Stomach smooth muscle (tissue), 2 donors: ENCODE measurements at regions not wholly inside any gene's neighbourhood (a gene's known extent, or its start where the extent isn't known, plus 50 kb on each side); places are given as distances from the start of the nearest gene placed in this dataset.
"Not testable (repeated sequence)": the region's sequence is repeated elsewhere in the genome, so short reads cannot be mapped to it uniquely, and the experiment has no call there.

ENCODE experiments used
- H3K27ac ChIP-seq: one replicate; pipeline ENCODE4 v1.7.0; 2013; ENCODE audit warnings: mild to moderate bottlenecking, low read length, inconsistent platforms
- H3K27me3 ChIP-seq, 2 donors: one replicate each; pipeline ENCODE4 v1.7.0; 2013; ENCODE audit warnings: low read length in 2 of 2; ENCODE audit not compliant: insufficient read depth in 2 of 2, control insufficient read depth in 1 of 2
- H3K36me3 ChIP-seq, 2 donors: one replicate each; pipeline ENCODE4 v1.7.0; 2013; ENCODE audit warnings: low read length in 2 of 2; ENCODE audit not compliant: control insufficient read depth in 2 of 2, insufficient read depth in 2 of 2
- H3K4me1 ChIP-seq: one replicate; pipeline ENCODE4 v1.7.0; 2013; ENCODE audit warnings: low read length; ENCODE audit not compliant: control insufficient read depth, insufficient read depth
- H3K4me3 ChIP-seq, 2 donors: one replicate each; pipeline ENCODE4 v1.7.0; 2013; ENCODE audit warnings: low read length in 2 of 2
- H3K9ac ChIP-seq, 2 donors: one replicate each; pipeline ENCODE4 v1.7.0; 2013; ENCODE audit warnings: low read length in 2 of 2, mild to moderate bottlenecking in 1 of 2
- H3K9me3 ChIP-seq, 2 donors: one replicate each; pipeline ENCODE4 v1.7.0; 2013; ENCODE audit warnings: low read length in 2 of 2; ENCODE audit not compliant: control insufficient read depth in 2 of 2
- donor health status: healthy.
- donor health status: Pancreatic carcinoma.

- Histone ChIP-seq H3K27me3 (no peaks in the 10 kb centered on the region), H3K36me3 (no peaks in the 10 kb centered on the region), H3K9me3 (no peaks in the 10 kb centered on the region), H3K4me1 (no peaks in the 10 kb centered on the region), H3K27ac (no peak overlapping the region), H3K4me3 (no peak overlapping the region), H3K9ac (no peak overlapping the region)
Observed at GRCh38 chr2:53040536-53041229, 726.9 kb upstream of the CHAC2 start.

DNA sequence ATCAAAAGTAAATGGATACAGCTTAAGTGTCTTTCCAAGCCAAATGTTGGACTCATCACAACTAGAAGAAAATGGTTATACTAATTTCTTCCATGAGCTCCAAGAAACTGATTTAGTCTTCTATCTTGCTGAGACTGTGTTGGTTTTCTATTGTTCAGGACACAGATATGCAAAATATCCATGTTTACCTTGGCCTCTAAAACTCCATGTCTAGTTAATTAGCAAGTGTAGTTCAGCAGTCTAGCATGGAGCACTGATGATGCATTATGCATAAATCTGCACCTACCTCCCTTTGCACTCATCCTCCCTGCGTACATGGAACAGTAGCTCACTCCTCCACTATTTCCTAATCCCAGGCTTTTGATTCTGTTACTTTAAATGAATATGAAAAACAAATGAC is 731.4 kb upstream of the CHAC2 start:
- no peaks in the 10 kb centered on the region for H3K36me3 ChIP-seq
- H3K27me3 ChIP-seq: no peaks in the 10 kb centered on the region
- H3K9me3 ChIP-seq: no peaks in the 10 kb centered on the region
- no peaks in the 10 kb centered on the region for H3K4me1 ChIP-seq
- H3K9ac ChIP-seq: no peak overlapping the region
- H3K27ac ChIP-seq: no peak overlapping the region
- H3K4me3 ChIP-seq: no peak overlapping the region

DNA sequence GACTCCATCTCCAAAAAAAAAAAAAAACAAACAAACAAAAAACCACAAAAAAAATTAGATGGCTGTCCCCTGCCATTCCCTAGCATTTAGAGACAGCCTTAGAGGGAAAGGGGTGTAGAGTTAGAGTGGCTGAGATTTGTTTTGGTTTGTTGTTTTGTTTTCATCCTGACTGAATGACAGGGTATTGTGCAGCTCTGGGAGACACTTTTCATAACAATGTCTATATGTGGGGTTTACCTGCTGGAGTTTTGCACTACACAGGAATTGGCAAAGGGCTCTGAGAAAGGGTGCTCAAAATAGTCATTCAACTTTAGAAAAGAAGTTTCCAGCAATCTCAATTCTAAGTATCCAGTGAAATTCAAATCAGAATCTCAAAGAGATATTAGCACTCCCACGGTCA is 732.5 kb upstream of the CHAC2 start:
- no peak overlapping the region for H3K27ac ChIP-seq
- H3K9ac ChIP-seq: no peak overlapping the region
- H3K4me1 ChIP-seq: no peaks in the 10 kb centered on the region
- no peaks in the 10 kb centered on the region for H3K36me3 ChIP-seq
- H3K27me3 ChIP-seq: no peaks in the 10 kb centered on the region
- no peaks in the 10 kb centered on the region for H3K9me3 ChIP-seq
- H3K4me3 ChIP-seq: no peak overlapping the region

DNA sequence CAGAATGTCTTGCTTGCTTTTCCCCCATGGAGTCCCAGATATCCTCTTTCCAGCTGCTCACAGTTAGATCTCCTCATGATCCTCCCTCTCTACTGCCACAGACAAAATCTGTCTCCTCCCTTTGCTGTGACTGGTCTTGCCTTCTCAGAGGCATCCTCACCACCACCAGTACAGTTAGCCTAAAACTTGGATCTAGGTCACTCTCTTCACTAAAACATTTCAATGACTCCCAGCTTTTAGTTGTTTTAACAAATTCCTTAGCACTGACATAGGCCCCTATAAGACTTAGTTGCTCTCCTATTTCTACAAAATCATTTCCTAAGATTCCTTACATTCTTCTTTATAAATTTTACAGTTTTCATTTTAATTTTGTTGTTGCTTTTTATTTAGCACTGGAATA is 734.2 kb upstream of the CHAC2 start:
- no peaks in the 10 kb centered on the region for H3K9me3 ChIP-seq
- no peak overlapping the region for H3K27ac ChIP-seq
- no peaks in the 10 kb centered on the region for H3K27me3 ChIP-seq
- no peaks in the 10 kb centered on the region for H3K4me1 ChIP-seq
- H3K4me3 ChIP-seq: no peak overlapping the region
- H3K9ac ChIP-seq: no peak overlapping the region
- no peaks in the 10 kb centered on the region for H3K36me3 ChIP-seq

GRCh38 chr2:53028746-53029423 is 738.7 kb upstream of the CHAC2 start:
- Histone ChIP-seq H3K4me1 (no peaks in the 10 kb centered on the region), H3K27me3 (no peaks in the 10 kb centered on the region), H3K9me3 (no peaks in the 10 kb centered on the region), H3K27ac (no peak overlapping the region), H3K9ac (no peak overlapping the region), H3K4me3 (no peak overlapping the region), H3K36me3 (no peaks in the 10 kb centered on the region)

DNA sequence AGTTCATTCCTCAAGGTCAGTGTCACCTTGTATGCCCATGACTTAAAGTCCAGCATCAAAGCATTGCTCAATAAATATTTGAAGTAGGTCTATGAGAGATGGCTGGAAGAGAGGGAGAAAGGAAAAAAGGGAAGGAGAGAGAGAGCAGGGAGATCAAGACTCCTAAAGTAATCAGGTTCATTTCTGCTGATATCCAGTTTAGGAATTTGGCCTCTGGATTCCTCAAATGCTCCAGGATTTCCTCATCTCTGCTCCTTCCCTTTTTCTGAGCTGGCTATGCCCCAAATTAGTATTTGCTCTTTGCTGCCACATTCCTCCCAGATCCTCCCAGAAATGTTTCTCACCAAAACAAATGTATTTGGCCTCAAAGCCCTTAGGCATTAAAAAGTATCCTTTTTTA is 739.4 kb upstream of the CHAC2 start:
- Histone ChIP-seq H3K27me3 (no peaks in the 10 kb centered on the region), H3K27ac (no peak overlapping the region), H3K9ac (no peak overlapping the region), H3K4me1 (no peaks in the 10 kb centered on the region), H3K9me3 (no peaks in the 10 kb centered on the region), H3K4me3 (no peak overlapping the region), H3K36me3 (no peaks in the 10 kb centered on the region)

DNA sequence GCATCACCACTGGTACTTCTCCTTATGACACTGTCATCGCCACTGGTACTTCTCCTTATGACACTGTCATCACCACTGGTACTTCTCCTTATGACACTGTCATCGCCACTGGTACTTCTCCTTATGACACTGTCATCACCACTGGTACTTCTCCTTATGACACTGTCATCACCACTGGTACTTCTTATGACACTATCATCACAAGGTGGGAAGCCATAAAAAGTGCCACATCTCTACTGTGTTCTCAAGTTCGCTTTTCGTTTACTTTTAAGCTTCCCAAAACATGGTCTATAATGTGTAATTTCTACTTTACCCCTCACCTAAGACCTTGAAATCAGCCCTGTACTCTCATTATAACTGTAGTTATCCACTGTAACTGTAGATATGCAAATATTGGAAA is 745.4 kb upstream of the CHAC2 start:
- H3K36me3 ChIP-seq, H3K9ac ChIP-seq, H3K27ac ChIP-seq: not testable (repeated sequence)

GRCh38 chr2:53021828-53022227 is 745.8 kb upstream of the CHAC2 start:
- H3K9me3 ChIP-seq: no peaks in the 10 kb centered on the region
- no peak overlapping the region for H3K9ac ChIP-seq
- no peaks in the 10 kb centered on the region for H3K27me3 ChIP-seq
- H3K4me1 ChIP-seq: no peaks in the 10 kb centered on the region
- no peaks in the 10 kb centered on the region for H3K36me3 ChIP-seq
- H3K4me3 ChIP-seq: no peak overlapping the region
- no peak overlapping the region for H3K27ac ChIP-seq

More for the DNA sequence above, 745.4 kb upstream of the CHAC2 start:
- H3K27me3 ChIP-seq, H3K4me3 ChIP-seq, H3K4me1 ChIP-seq, H3K9me3 ChIP-seq: not testable (repeated sequence)

DNA sequence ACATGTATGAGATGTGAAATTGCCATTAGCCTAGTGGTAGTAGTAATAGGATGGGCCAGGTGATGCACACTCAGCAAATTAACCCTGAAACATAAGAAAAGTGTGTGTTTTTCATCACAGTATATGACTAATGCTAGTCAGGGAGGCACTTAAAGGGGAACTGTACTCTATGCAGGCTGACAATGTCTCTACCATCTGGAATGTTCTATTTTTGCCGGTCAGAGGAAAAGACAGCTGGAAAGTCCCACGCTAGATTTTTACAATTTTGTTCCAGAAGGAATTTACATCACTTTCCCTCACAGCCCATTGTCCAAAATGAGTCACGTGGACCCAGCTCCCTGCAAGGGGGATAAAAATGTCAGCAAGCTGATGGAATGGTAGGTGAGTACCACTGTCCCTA is 746.3 kb upstream of the CHAC2 start:
- H3K4me1 ChIP-seq: no peaks in the 10 kb centered on the region
- no peak overlapping the region for H3K4me3 ChIP-seq
- H3K9me3 ChIP-seq: no peaks in the 10 kb centered on the region
- no peaks in the 10 kb centered on the region for H3K27me3 ChIP-seq
- no peaks in the 10 kb centered on the region for H3K36me3 ChIP-seq
- no peak overlapping the region for H3K9ac ChIP-seq
- no peak overlapping the region for H3K27ac ChIP-seq

GRCh38 chr2:53018825-53019425 is 748.7 kb upstream of the CHAC2 start:
- H3K27me3 ChIP-seq: no peaks in the 10 kb centered on the region
- H3K9ac ChIP-seq: no peak overlapping the region
- H3K4me1 ChIP-seq: no peaks in the 10 kb centered on the region
- H3K36me3 ChIP-seq: no peaks in the 10 kb centered on the region
- H3K4me3 ChIP-seq: no peak overlapping the region
- H3K27ac ChIP-seq: no peak overlapping the region
- H3K9me3 ChIP-seq: no peaks in the 10 kb centered on the region

- no peaks in the 10 kb centered on the region for H3K9me3 ChIP-seq
- no peak overlapping the region for H3K4me3 ChIP-seq
- H3K9ac ChIP-seq: no peak overlapping the region
- H3K27me3 ChIP-seq: no peaks in the 10 kb centered on the region
- no peaks in the 10 kb centered on the region for H3K36me3 ChIP-seq
- no peaks in the 10 kb centered on the region for H3K4me1 ChIP-seq
- no peak overlapping the region for H3K27ac ChIP-seq
Observed at GRCh38 chr2:53006980-53007379, 760.6 kb upstream of the CHAC2 start.
